ENCODE measurements at regions not wholly inside any gene's neighbourhood (a gene's known extent, or its start where the extent isn't known, plus 50 kb on each side); places are given as distances from the start of the nearest gene placed in this dataset.

DNA sequence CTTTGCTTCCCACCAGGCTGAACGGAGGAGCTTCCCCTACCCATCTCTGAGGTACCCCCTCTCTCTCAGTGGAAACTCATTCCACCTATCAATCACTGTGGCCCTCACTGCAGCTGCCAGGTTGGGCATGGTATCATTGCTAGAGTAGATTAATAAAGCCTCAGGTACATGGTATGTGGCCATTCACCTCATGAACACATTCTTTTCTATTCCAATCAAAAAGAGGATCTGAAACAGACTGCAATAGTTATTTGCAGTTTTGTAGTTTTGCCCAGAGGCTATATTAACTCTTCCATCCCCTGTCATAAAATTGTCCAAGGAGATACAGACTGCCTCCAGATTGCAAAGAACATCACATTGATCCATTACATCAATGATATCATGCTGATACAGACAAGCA is 85.8 kb upstream of the MVB12B start:
- TF ChIP-seq BACH2 (CRISPR knock-in tag; IDR thresholded peaks at IDR 0.05; ENCODE audit: borderline replicate concordance), result no peak
- TF ChIP-seq ZNF8 (CRISPR knock-in tag; IDR thresholded peaks at IDR 0.05), result no peak
- no peak for TF ChIP-seq ESRRG (CRISPR knock-in tag; IDR thresholded peaks at IDR 0.05)
- TF ChIP-seq TOX (CRISPR knock-in tag; IDR thresholded peaks at IDR 0.05; ENCODE audit: borderline replicate concordance), result no peak
